Bronchial epithelial cell (primary cell): ENCODE measurements at regions not wholly inside any gene's neighbourhood (a gene's known extent, or its start where the extent isn't known, plus 50 kb on each side); places are given as distances from the start of the nearest gene placed in this dataset.

ENCODE experiments used
- DNase-seq: peaks from one replicate; pipeline ENCODE4 v3.0.0-alpha.2; 2010; ENCODE audit warnings: low read depth
- FAIRE-seq: peaks from 2 replicates; lab custom pipeline; 2011; peaks lifted over from hg19 to GRCh38; lab: Jason Lieb, UNC
- H3K27me3 ChIP-seq: 2 replicates; pipeline ENCODE4 v1.5.1; 2011; ENCODE audit warnings: low read length; ENCODE audit not compliant: control insufficient read depth, insufficient read depth
- H3K36me3 ChIP-seq: 2 replicates; pipeline ENCODE4 v1.5.1; 2011; ENCODE audit warnings: low read length; ENCODE audit not compliant: control insufficient read depth, insufficient read depth
- H3K4me3 ChIP-seq: 2 replicates; pipeline ENCODE4 v1.5.1; 2011; ENCODE audit warnings: mild to moderate bottlenecking, low read depth, low read length, control low read depth
- TF ChIP-seq, protein P1 (sequence below): IDR thresholded peaks from 2 replicates; pipeline ENCODE4 v1.5.1; 2011; ENCODE audit warnings: mild to moderate bottlenecking, moderate library complexity, low read length, control low read depth, inconsistent platforms; ENCODE audit not compliant: insufficient read depth, severe bottlenecking

DNA sequence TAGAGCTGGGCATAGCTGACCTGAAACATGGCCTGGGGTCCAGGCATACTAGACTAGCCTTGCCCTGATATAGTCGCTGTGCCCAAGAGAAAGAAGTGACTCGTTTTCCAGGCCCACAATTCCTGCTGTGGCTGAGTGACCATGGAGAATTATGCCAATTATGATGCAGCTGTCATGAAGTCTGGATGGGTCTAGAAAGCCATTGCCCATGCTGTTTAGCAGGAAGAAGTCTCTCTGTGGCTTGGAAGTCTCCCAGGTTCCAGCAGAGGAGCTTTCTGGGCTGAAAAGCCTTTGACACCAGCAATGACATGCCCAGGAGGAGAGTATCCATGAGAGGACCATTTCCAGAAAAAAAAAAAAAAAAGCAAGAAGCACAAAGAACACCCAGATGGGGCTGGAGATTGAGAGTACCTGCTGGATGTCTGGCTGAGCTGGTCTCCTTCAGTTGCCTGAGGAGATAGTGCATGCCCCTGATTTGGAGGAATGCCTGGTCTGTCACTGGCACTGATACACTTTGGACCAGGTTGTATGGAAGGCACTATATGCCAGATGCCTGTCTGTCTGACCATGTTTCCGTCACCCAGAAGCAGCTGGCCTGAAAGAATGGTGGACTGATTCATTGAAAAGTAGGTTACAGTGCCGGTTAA lies 128.0 kb upstream of the EPB41L4A start:
- FAIRE-seq (peak; percentile 18), DNase-seq (no peak)
- Histone ChIP-seq H3K36me3 (no peaks in the 10 kb centered on the region), H3K27me3 (no peaks in the 10 kb centered on the region), H3K4me3 (no peak overlapping the region)
- TF ChIP-seq, protein P1, sequence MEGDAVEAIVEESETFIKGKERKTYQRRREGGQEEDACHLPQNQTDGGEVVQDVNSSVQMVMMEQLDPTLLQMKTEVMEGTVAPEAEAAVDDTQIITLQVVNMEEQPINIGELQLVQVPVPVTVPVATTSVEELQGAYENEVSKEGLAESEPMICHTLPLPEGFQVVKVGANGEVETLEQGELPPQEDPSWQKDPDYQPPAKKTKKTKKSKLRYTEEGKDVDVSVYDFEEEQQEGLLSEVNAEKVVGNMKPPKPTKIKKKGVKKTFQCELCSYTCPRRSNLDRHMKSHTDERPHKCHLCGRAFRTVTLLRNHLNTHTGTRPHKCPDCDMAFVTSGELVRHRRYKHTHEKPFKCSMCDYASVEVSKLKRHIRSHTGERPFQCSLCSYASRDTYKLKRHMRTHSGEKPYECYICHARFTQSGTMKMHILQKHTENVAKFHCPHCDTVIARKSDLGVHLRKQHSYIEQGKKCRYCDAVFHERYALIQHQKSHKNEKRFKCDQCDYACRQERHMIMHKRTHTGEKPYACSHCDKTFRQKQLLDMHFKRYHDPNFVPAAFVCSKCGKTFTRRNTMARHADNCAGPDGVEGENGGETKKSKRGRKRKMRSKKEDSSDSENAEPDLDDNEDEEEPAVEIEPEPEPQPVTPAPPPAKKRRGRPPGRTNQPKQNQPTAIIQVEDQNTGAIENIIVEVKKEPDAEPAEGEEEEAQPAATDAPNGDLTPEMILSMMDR = no peak

DNA sequence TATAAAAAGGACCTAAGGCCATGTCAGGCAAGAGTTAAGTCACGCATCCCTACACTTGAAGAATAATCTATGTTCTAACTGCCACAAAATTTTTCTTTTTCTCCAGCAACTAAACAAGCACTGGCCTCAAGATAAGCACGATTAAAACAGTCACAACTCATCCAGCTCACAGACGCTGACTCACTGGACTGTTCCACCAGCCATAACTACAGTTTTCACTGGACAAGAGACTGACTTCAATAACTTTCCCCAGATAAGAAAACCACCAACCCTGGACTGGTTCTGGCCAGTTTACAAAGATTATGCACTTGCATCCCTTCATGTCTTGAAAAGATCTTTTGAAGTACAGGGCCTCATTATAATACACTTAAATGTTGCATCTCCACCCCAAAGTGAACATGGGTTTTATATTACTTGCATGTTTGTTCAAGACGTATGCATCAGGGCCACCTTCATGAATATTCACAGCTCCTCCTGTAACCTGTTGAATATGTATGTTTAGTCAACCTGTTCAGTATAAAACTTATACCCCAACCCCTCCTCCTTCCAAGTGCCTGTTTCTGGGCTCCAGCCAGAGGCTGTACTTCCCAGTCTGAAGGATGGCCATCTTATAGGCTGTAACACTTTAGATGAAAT lies 129.3 kb upstream of the EPB41L4A start:
- TF ChIP-seq, protein P1 = no peak
- Histone ChIP-seq H3K27me3 (no peaks in the 10 kb centered on the region), H3K4me3 (no peak overlapping the region), H3K36me3 (no peaks in the 10 kb centered on the region)
- peak; percentile 64 for DNase-seq
- FAIRE-seq = peak; percentile 93

DNA sequence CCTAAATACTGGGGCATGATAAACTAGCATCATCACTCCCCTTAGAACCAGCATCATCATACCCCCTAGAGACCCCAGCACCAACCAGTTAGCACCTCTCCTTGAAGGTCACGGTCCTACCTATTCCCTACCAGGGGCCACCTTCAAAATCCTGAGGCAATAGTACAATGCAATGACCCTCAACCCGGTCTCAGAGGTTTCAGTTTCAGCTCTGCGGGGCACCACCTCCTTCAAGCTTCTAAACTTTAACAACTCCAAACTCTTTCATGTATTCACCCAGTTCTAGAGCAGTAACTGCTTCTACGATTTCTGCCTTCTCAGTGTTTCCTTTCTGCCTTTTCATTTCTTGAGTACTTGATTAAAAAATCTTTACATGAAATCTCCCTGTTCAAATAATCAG lies 130.1 kb upstream of the EPB41L4A start:
- H3K4me3 ChIP-seq = no peak overlapping the region
- peak; percentile 70 for FAIRE-seq
- TF ChIP-seq, protein P1 = no peak

DNA sequence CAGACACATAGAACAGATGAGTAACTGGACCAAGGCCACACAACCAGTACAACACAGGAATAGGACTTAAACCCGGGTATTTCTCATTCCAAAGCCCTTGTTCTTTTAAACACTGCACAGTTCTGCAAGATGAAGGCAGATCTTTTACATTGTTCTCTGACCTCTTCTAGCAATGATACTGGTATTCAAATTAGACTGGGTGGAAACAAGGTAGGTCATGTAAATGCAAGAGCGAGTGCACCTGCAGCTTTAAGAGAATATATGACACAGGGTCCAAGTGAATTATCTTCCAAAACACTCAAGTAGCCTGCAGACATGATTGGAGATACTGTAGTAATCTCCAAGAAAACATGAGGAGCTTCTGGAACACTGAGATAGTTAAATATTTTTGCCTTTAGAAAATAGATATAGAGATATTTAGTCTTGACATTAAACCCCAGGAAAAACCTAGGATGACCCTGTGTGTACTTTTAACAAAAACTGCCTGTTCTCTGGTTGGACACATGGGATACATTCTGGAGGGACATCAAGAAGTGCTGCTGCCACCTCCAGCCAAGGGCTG lies 130.6 kb upstream of the EPB41L4A start:
- Histone ChIP-seq H3K27me3 (no peaks in the 10 kb centered on the region), H3K36me3 (no peaks in the 10 kb centered on the region), H3K4me3 (no peak overlapping the region)
- DNase-seq = no peak
- FAIRE-seq = no peak
- TF ChIP-seq, protein P1 = no peak

More for the DNA sequence above, 130.1 kb upstream of the EPB41L4A start:
- Histone ChIP-seq H3K36me3 (no peaks in the 10 kb centered on the region), H3K27me3 (no peaks in the 10 kb centered on the region)
- no peak for DNase-seq

DNA sequence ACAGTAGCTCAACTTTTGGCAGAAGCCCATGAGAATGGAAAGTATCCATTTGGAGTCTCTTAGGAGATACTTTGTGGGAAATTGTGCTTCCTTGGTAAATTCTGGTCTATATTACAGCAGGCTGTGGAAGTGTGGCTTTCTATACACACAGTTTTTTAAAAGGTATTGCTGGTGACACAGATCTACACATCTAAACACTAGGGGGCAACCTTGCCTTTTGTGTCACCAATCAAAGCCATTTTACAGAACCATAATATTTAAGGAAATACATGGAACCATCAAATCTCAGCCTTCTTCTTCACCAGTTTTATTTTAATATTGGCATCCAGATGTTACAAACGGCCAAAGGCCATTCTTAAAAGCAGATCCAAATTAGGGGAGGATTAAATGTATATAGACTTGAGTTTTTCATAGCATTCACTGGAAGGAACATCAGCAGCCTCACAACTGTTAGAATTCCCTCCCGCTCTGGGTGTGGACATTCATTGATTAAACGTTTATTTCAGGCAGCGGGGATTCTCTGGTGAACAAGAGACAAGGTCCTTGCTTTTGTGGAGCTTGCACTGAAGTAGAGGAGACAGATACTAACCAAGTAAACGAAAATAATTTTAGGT lies 132.4 kb upstream of the EPB41L4A start:
- FAIRE-seq = no peak
- TF ChIP-seq, protein P1 = peak; percentile 56
- DNase-seq = peak; percentile 64
- Histone ChIP-seq H3K4me3 (no peak overlapping the region), H3K36me3 (no peaks in the 10 kb centered on the region), H3K27me3 (no peaks in the 10 kb centered on the region)
